OCI-LY7 (cell line): ENCODE measurements at regions not wholly inside any gene's neighbourhood (a gene's known extent, or its start where the extent isn't known, plus 50 kb on each side); places are given as distances from the start of the nearest gene placed in this dataset.
"Not testable (repeated sequence)": the region's sequence is repeated elsewhere in the genome, so short reads cannot be mapped to it uniquely, and the experiment has no call there.

Experiments
- BruUV-seq: library from RNA; stranded (reverse); fragments of 400-500 nt; replicated peaks from 2 replicates; lab custom pipeline; 2021; lab: Mats Ljungman, UMichigan
- CTCF ChIA-PET: fragments of 300-600 bp; sonication (Branson Sonifier 250); formaldehyde crosslinking; loops from one replicate; lab custom pipeline; 2022; ENCODE audit warnings: antibody characterized with exemption; ENCODE audit not compliant: unreplicated experiment; lab: Charles Lee
- POLR2A ChIA-PET: fragments of 300-600 bp; sonication (Branson Sonifier 250); formaldehyde crosslinking; loops from one replicate; lab custom pipeline; 2022; ENCODE audit warnings: antibody characterized with exemption; lab: Charles Lee
- DNase-seq: peaks from one replicate; pipeline ENCODE4 v3.0.0-alpha.2; 2015; ENCODE audit warnings: low spot score
- H2AFZ ChIP-seq: fragments of 200-600 bp; sonication (generic), shearing (Covaris generic); 2 replicates; pipeline ENCODE4 v1.6.1; 2014; ENCODE audit warnings: mild to moderate bottlenecking, antibody characterized with exemption, low read length, moderate library complexity
- H3K27ac ChIP-seq: fragments of 200-600 bp; sonication (generic); 2 replicates; pipeline ENCODE4 v1.5.1; 2014; ENCODE audit warnings: mixed run types, low read depth, mild to moderate bottlenecking, moderate library complexity, low read length, inconsistent platforms; ENCODE audit not compliant: poor library complexity, severe bottlenecking
- H3K36me3 ChIP-seq: fragments of 200-600 bp; sonication (generic); 2 replicates; pipeline ENCODE4 v1.6.1; 2014; ENCODE audit warnings: mild to moderate bottlenecking, antibody characterized with exemption, low read length, moderate library complexity, mixed read lengths; ENCODE audit not compliant: insufficient read depth
- H3K4me1 ChIP-seq: fragments of 200-600 bp; sonication (generic); 2 replicates; pipeline ENCODE4 v1.5.1; 2014; ENCODE audit warnings: mild to moderate bottlenecking, low read length; ENCODE audit not compliant: insufficient read depth, poor library complexity, severe bottlenecking
- H3K4me2 ChIP-seq: fragments of 200-600 bp; sonication (generic); 2 replicates; pipeline ENCODE4 v1.6.1; 2014; ENCODE audit warnings: mild to moderate bottlenecking, low read length
- H3K4me3 ChIP-seq: fragments of 200-600 bp; sonication (generic); 2 replicates; pipeline ENCODE4 v1.5.1; 2014; ENCODE audit warnings: mild to moderate bottlenecking, low read depth, low read length; ENCODE audit not compliant: poor library complexity, severe bottlenecking
- H3K79me2 ChIP-seq: fragments of 200-600 bp; sonication (generic); 2 replicates; pipeline ENCODE4 v1.6.1; 2016; ENCODE audit warnings: low read depth, mild to moderate bottlenecking, low read length, moderate library complexity, mixed read lengths; ENCODE audit not compliant: insufficient read depth
- H3K9me2 ChIP-seq: fragments of 200-600 bp; sonication (generic); 2 replicates; pipeline ENCODE4 v1.6.1; 2016; ENCODE audit warnings: mild to moderate bottlenecking, low read length, mixed read lengths; ENCODE audit not compliant: insufficient read depth
- H3K9me3 ChIP-seq: fragments of 200-600 bp; sonication (generic); 2 replicates; pipeline ENCODE4 v1.6.1; 2014; ENCODE audit warnings: mild to moderate bottlenecking, mixed run types, low read length, mixed read lengths
- H4K20me1 ChIP-seq: fragments of 200-600 bp; sonication (generic); 2 replicates; pipeline ENCODE4 v1.6.1; 2014; ENCODE audit warnings: mild to moderate bottlenecking, antibody characterized with exemption, low read length, moderate library complexity, mixed read lengths; ENCODE audit not compliant: insufficient read depth
- CTCF ChIP-seq: fragments of 200-600 bp; sonication (generic); conservative IDR thresholded peaks from 2 replicates; pipeline ENCODE4 v1.5.1; 2014; ENCODE audit warnings: mild to moderate bottlenecking, antibody characterized with exemption, low read length, moderate library complexity, mixed read lengths
- EZH2phosphoT487 ChIP-seq: fragments of 200-600 bp; sonication (generic); IDR thresholded peaks from 2 replicates; pipeline ENCODE4 v1.6.1; 2018; ENCODE audit warnings: low read depth, borderline replicate concordance, mild to moderate bottlenecking, mixed run types, antibody characterized with exemption, low read length, moderate library complexity, mixed read lengths
- intact Hi-C: fragments of 100-400 bp; cut with micrococcal nuclease; formaldehyde crosslinking; loops from one replicate; pipeline ENCODE4 v1.10.0; 2022; ENCODE audit not compliant: unreplicated experiment

DNA sequence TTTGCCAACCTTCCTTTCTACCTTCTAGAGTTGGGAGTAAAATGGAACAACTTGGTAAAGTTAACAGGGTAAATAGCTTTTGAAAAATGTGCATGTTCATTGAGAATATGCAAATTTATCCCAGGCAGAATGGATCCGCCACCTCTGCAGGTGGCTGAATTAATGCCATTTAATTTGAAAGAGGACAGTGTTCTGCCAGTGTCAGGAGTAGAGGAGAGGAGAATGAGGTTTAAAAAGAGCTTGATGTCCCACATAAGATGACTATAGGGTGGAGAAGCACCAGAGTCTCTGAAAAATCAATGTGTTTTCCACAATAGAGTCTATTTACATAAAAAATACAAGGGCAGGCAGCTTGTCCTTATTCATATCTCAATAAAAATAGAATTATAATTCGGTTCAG is 1804.3 kb upstream of the PCDH10 start:
- DNase-seq: no peak
- intact Hi-C loops: no loop called here
- Histone ChIP-seq H3K36me3 (no peaks in the 10 kb centered on the region), H3K4me1 (no peaks in the 10 kb centered on the region), H4K20me1 (no peaks in the 10 kb centered on the region), H2AFZ (no peak overlapping the region), H3K79me2 (no peaks in the 10 kb centered on the region), H3K9me3 (no peaks in the 10 kb centered on the region), H3K9me2 (0 out of 2 replicates have a peak, but pooled peaks cover 3% of the 10 kb centered on the region), H3K27ac (no peak overlapping the region), H3K4me2 (no peak overlapping the region), H3K4me3 (no peak overlapping the region)
- CTCF ChIA-PET: no interaction called here
- no peak for TF ChIP-seq CTCF
- TF ChIP-seq EZH2phosphoT487: no peak
- POLR2A ChIA-PET: interaction anchor here (0.7 kb wide), 1 partner anchor 197 kb away, joined by 3 read pairs; no protein-coding TSS in a partner anchor
- BruUV-seq: no TSS peak

DNA sequence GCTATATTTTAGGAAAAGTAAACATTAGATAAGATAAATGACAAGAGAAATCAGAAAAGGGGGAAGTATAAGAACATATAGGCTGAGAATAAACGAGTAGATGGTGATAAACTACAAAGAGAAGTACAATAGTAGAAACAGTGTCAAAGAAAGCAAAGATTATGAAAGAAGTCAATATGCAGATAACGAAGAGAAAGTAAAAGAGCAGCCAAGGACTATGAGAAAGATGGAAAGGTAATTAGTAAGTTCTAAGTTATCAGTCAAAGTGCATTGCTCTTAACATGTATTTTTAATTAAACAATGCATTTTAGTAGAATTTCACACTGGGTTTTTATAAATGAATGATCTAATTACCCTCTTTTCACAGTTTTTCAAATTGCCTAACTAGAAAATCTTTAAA is 1801.3 kb upstream of the PCDH10 start:
- Histone ChIP-seq H3K9me2 (0 out of 2 replicates have a peak, but pooled peaks cover 6% of the 10 kb centered on the region), H4K20me1 (no peaks in the 10 kb centered on the region), H3K4me2 (peak overlapping the region; percentile 23; the same call in 1 of the 2 replicates), H2AFZ (peak overlapping the region; percentile 28; the same call in 1 of the 2 replicates), H3K36me3 (no peaks in the 10 kb centered on the region), H3K4me3 (no peak overlapping the region), H3K9me3 (no peaks in the 10 kb centered on the region), H3K4me1 (no peaks in the 10 kb centered on the region), H3K79me2 (no peaks in the 10 kb centered on the region), H3K27ac (no peak overlapping the region)
- TF ChIP-seq CTCF (no peak), EZH2phosphoT487 (no peak)
- DNase-seq: no peak
- intact Hi-C loops: no loop called here
- ChIA-PET CTCF (no interaction called here), POLR2A (interaction anchor here (1.3 kb wide), 1 partner anchor 16 kb away, joined by 3 read pairs; no protein-coding TSS in a partner anchor)
- BruUV-seq: no TSS peak

DNA sequence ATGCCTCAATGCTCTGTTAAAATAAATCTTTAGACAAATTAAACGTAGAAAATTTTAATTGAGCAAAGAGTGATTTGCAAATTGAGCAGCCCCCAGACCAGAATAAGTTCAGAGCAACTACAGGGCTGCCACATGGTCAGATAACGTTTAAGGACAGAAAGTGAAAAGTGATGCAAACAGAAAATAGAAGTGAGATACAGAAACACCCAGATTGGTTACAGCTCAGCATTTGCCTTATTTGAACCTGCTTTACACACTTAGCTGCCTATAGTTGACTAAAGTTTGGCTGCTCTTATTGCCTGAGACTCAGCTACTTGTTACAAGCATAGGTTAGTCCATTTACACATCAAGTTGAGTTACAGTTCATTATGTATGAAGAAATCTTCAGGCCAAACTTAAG is 1800.8 kb upstream of the PCDH10 start:
- Histone ChIP-seq H3K36me3 (no peaks in the 10 kb centered on the region), H3K4me2 (peak overlapping the region; percentile 23; the same call in 1 of the 2 replicates), H3K9me3 (no peaks in the 10 kb centered on the region), H2AFZ (peak overlapping the region; percentile 28; the same call in 1 of the 2 replicates), H3K27ac (no peak overlapping the region), H3K9me2 (0 out of 2 replicates have a peak, but pooled peaks cover 4% of the 10 kb centered on the region), H3K4me1 (no peaks in the 10 kb centered on the region), H4K20me1 (no peaks in the 10 kb centered on the region), H3K4me3 (no peak overlapping the region), H3K79me2 (no peaks in the 10 kb centered on the region)
- DNase-seq: no peak
- BruUV-seq: no TSS peak
- ChIA-PET POLR2A (interaction anchor here (1.3 kb wide), 1 partner anchor 16 kb away, joined by 3 read pairs; no protein-coding TSS in a partner anchor), CTCF (no interaction called here)
- intact Hi-C loops: no loop called here
- TF ChIP-seq EZH2phosphoT487 (no peak), CTCF (no peak)

DNA sequence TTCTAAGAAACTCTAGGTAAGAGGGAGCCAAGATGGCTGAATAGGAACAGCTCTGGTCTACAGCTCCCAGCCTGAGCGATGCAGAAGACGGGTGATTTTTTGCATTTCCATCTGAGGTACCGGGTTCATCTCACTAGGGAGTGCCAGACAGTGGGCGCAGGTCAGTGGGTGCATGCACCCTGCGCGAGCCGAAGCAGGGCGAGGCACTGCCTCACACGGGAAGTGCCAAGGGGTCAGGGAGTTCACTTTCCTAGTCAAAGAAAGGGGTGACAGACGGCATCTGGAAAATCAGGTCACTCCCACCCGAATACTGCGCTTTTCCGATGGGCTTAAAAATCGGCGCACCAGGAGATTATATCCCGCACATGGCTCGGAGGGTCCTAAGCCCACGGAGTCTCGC is 1796.7 kb upstream of the PCDH10 start:
- H3K79me2 ChIP-seq, intact Hi-C loops, H2AFZ ChIP-seq, H3K4me2 ChIP-seq, POLR2A ChIA-PET, H4K20me1 ChIP-seq, H3K9me3 ChIP-seq, H3K36me3 ChIP-seq, H3K27ac ChIP-seq, H3K4me3 ChIP-seq, CTCF ChIA-PET, DNase-seq, H3K4me1 ChIP-seq, H3K9me2 ChIP-seq, BruUV-seq: not testable (repeated sequence)
